ENCODE measurements at regions not wholly inside any gene's neighbourhood (a gene's known extent, or its start where the extent isn't known, plus 50 kb on each side); places are given as distances from the start of the nearest gene placed in this dataset.

- intact Hi-C loops (cut with DNase I; ENCODE audit: low total_unique reads), result no loop called here
- Histone ChIP-seq H3K27ac (no peak overlapping the region), H3K9me3 (no peaks in the 10 kb centered on the region), H3K4me1 (no peaks in the 10 kb centered on the region), H3K4me3 (no peak overlapping the region), H3K36me3 (no peaks in the 10 kb centered on the region), H3K27me3 (no peaks in the 10 kb centered on the region)
- DNase-seq (ENCODE audit: low spot score in 2 of 2), result no peak
- no peak for TF ChIP-seq POLR2A (IDR thresholded peaks at IDR 0.05)
- no peak for TF ChIP-seq POLR2AphosphoS5 (IDR thresholded peaks at IDR 0.05)
- TF ChIP-seq CTCF (IDR thresholded peaks at IDR 0.05), result no peak
These were observed 472.3 kb upstream of the BRINP3 start for GRCh38 chr1:190949939-190950338.

- Histone ChIP-seq H3K27me3 (no peaks in the 10 kb centered on the region), H3K4me3 (no peak overlapping the region), H3K4me1 (no peaks in the 10 kb centered on the region), H3K9me3 (no peaks in the 10 kb centered on the region), H3K36me3 (no peaks in the 10 kb centered on the region), H3K27ac (no peak overlapping the region)
- intact Hi-C loops (cut with DNase I; ENCODE audit: low total_unique reads), result no loop called here
- DNase-seq (ENCODE audit: low spot score in 2 of 2), result no peak
- TF ChIP-seq CTCF (IDR thresholded peaks at IDR 0.05) (no peak), POLR2AphosphoS5 (IDR thresholded peaks at IDR 0.05) (no peak), POLR2A (IDR thresholded peaks at IDR 0.05) (no peak)
These were observed 479.9 kb upstream of the BRINP3 start for GRCh38 chr1:190957565-190957964.

- Histone ChIP-seq H3K36me3 (no peaks in the 10 kb centered on the region), H3K4me3 (no peak overlapping the region), H3K9me3 (no peaks in the 10 kb centered on the region), H3K4me1 (no peaks in the 10 kb centered on the region), H3K27ac (no peak overlapping the region), H3K27me3 (no peaks in the 10 kb centered on the region)
- no peak for TF ChIP-seq CTCF (IDR thresholded peaks at IDR 0.05)
- TF ChIP-seq POLR2AphosphoS5 (IDR thresholded peaks at IDR 0.05), result no peak
- intact Hi-C loops (cut with DNase I; ENCODE audit: low total_unique reads), result no loop called here
- DNase-seq (ENCODE audit: low spot score in 2 of 2), result no peak
These were observed 485.7 kb upstream of the BRINP3 start for GRCh38 chr1:190963321-190963720.

- Histone ChIP-seq H3K4me1 (no peaks in the 10 kb centered on the region), H3K27me3 (no peaks in the 10 kb centered on the region), H3K36me3 (no peaks in the 10 kb centered on the region), H3K27ac (no peak overlapping the region), H3K9me3 (no peaks in the 10 kb centered on the region), H3K4me3 (no peak overlapping the region)
- DNase-seq (ENCODE audit: low spot score in 2 of 2), result no peak
- no peak for TF ChIP-seq CTCF (IDR thresholded peaks at IDR 0.05)
- intact Hi-C loops (cut with DNase I; ENCODE audit: low total_unique reads), result no loop called here
These were observed 498.2 kb upstream of the BRINP3 start for GRCh38 chr1:190975827-190976226.

- H3K4me3 ChIP-seq, result no peak overlapping the region
- no peak for TF ChIP-seq CTCF (IDR thresholded peaks at IDR 0.05)
- no peak for TF ChIP-seq POLR2A (IDR thresholded peaks at IDR 0.05)
- no peak for TF ChIP-seq POLR2AphosphoS5 (IDR thresholded peaks at IDR 0.05)
- H3K4me1 ChIP-seq, result no peaks in the 10 kb centered on the region
- H3K36me3 ChIP-seq, result no peaks in the 10 kb centered on the region
- intact Hi-C loops (cut with DNase I; ENCODE audit: low total_unique reads), result loop anchor here (5.0 kb wide), 1 partner anchor 205 kb away; no protein-coding TSS in a partner anchor
- no peaks in the 10 kb centered on the region for H3K27me3 ChIP-seq
- no peak for DNase-seq (ENCODE audit: low spot score in 2 of 2)
- H3K9me3 ChIP-seq, result no peaks in the 10 kb centered on the region
- H3K27ac ChIP-seq, result no peak overlapping the region
These were observed 525.1 kb upstream of the BRINP3 start for GRCh38 chr1:191002768-191003167.
